ENCODE measurements at regions not wholly inside any gene's neighbourhood (a gene's known extent, or its start where the extent isn't known, plus 50 kb on each side); places are given as distances from the start of the nearest gene placed in this dataset.

DNA sequence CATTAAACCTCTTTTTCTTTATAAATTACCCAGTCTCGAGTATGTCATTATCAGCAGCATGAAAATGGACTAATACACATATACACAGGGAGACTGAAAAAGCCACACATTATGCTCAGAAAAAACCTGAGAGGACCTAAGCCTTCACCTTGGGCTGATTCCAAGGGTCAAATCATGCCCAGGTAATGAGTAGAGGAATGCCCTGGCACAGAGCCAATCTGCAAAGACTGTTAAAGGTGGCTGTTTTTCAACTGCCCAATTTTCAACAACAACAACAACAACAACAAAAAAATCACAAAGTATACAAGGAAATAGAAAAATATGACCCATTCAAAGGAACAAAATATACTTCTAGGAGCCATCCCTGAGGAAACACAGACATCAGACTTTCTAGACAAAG, 220.2 kb upstream of the TBX20 start:
- in situ Hi-C loops (cut with MboI; ENCODE audit: low sequenced_read_pairs), result no loop called here
- H4K20me1 ChIP-seq (ENCODE audit: insufficient read depth, low read length), result no peaks in the 10 kb centered on the region
- H4K5ac ChIP-seq (ENCODE audit: low read depth, low read length), result no peak overlapping the region
- H2BK120ac ChIP-seq (ENCODE audit: low read depth, low read length), result no peak overlapping the region
- H4K8ac ChIP-seq (ENCODE audit: low read depth in 2 of 2, low read length in 2 of 2), result no peak overlapping the region
- ATAC-seq (ENCODE audit: low read depth) (no peak), DNase-seq (no peak)
- H3K23ac ChIP-seq (ENCODE audit: low read depth, low read length), result no peak overlapping the region
- no peaks in the 10 kb centered on the region for H3K9me1 ChIP-seq (ENCODE audit: insufficient read depth, low read length)
- H3K36me3 ChIP-seq (ENCODE audit: control insufficient read depth, insufficient read depth, low read length), result no peaks in the 10 kb centered on the region
- no peak overlapping the region for H3K4me2 ChIP-seq (ENCODE audit: low read depth, low read length)
- intact Hi-C loops (cut with micrococcal nuclease), result no loop called here
- no peaks in the 10 kb centered on the region for H3K27me3 ChIP-seq (ENCODE audit: control insufficient read depth, insufficient read depth, low read length)
- TF ChIP-seq MAFK (IDR thresholded peaks at IDR 0.05; ENCODE audit: low read depth, low read length) (no peak), ELK1 (IDR thresholded peaks at IDR 0.05; ENCODE audit: borderline replicate concordance, low read depth, low read length) (no peak), MAZ (IDR thresholded peaks at IDR 0.05; ENCODE audit: borderline replicate concordance, low read depth, low read length) (no peak), CHD1 (IDR thresholded peaks at IDR 0.05; ENCODE audit: low read depth, low read length) (no peak), RCOR1 (IDR thresholded peaks at IDR 0.05; ENCODE audit: insufficient replicate concordance, low read length) (no peak), CEBPB (IDR thresholded peaks at IDR 0.05; ENCODE audit: low read depth, low read length) (no peak), BHLHE40 (IDR thresholded peaks at IDR 0.05; ENCODE audit: low read depth, low read length) (no peak), RAD21 (IDR thresholded peaks at IDR 0.05; ENCODE audit: low read length) (no peak), CTCF (conservative IDR thresholded peaks at IDR 0.05; ENCODE audit: low read depth, low read length) (no peak), SMC3 (IDR thresholded peaks at IDR 0.05; ENCODE audit: low read depth, low read length) (no peak), NFE2L2 (IDR thresholded peaks at IDR 0.05; ENCODE audit: low read depth, low read length) (no peak)
- H2AFZ ChIP-seq (replicated peaks; ENCODE audit: low read length, poor library complexity), result no peak overlapping the region
- H2BK20ac ChIP-seq (ENCODE audit: low read depth, low read length), result no peak overlapping the region
- no peak overlapping the region for H3K56ac ChIP-seq (ENCODE audit: extremely low read depth, insufficient read depth, low read length)
- no peak overlapping the region for H3K4ac ChIP-seq (ENCODE audit: low read depth, low read length)
- no peak overlapping the region for H2AK9ac ChIP-seq (replicated peaks; ENCODE audit: low read depth, low read length, poor library complexity)
- no peak overlapping the region for H3K9ac ChIP-seq (ENCODE audit: low read depth, low read length)
- dilution Hi-C loops (cut with HindIII; ENCODE audit: low sequenced_read_pairs, unreplicated experiment), result no loop called here
- POLR2A ChIA-PET (ENCODE audit: unreplicated experiment), result no interaction called here
- H3K9me3 ChIP-seq (ENCODE audit: control insufficient read depth, insufficient read depth, low read length), result no peaks in the 10 kb centered on the region
- CTCF ChIA-PET, result no interaction called here
- no peak overlapping the region for H2BK5ac ChIP-seq (ENCODE audit: low read depth, low read length, poor library complexity, severe bottlenecking)
- H2AK5ac ChIP-seq (ENCODE audit: low read depth, low read length), result no peak overlapping the region
- no peak overlapping the region for H2BK15ac ChIP-seq (ENCODE audit: low read depth, low read length)
- no peak overlapping the region for H3K14ac ChIP-seq (replicated peaks; ENCODE audit: low read depth, low read length)
- BruUV-seq (replicated peaks), result no TSS peak
- no peak overlapping the region for H3K4me3 ChIP-seq (ENCODE audit: insufficient read depth, low read depth, low read length)
- H3K27ac ChIP-seq (ENCODE audit: insufficient read depth, low read length), result no peak overlapping the region
- H3K18ac ChIP-seq (ENCODE audit: low read depth, low read length), result no peak overlapping the region
- no peaks in the 10 kb centered on the region for H3K4me1 ChIP-seq (ENCODE audit: control insufficient read depth, insufficient read depth, low read length)
- H3K79me1 ChIP-seq (ENCODE audit: low read depth in 1 of 2, low read length in 2 of 2), result no peaks in the 10 kb centered on the region
- no CpG with 5 or more reads among the region's 1 CpG for WGBS, 2 experiments (ENCODE audit: extremely low coverage in 2 of 2, insufficient read length in 1 of 2)
- H4K91ac ChIP-seq (ENCODE audit: insufficient read depth, low read depth, low read length), result no peak overlapping the region

All from IMR-90 (cell line).